Liver (tissue), 8 donors: ENCODE measurements at regions not wholly inside any gene's neighbourhood (a gene's known extent, or its start where the extent isn't known, plus 50 kb on each side); places are given as distances from the start of the nearest gene placed in this dataset.

Experiments
- DNase-seq: peaks from one replicate; pipeline ENCODE4 v3.0.0-alpha.2; 2017; ENCODE audit warnings: low spot score
- H3K27ac ChIP-seq, 2 donors: one replicate each; pipeline ENCODE4 v1.7.0; 2013; ENCODE audit warnings: inconsistent platforms in 2 of 2, low read length in 2 of 2, control low read depth in 1 of 2, low read depth in 1 of 2, mild to moderate bottlenecking in 1 of 2
- H3K27me3 ChIP-seq, 4 donors: one replicate each; pipeline versions ENCODE4 v1.6.1 to v1.7.0; 2013; ENCODE audit warnings: low read length in 3 of 4, inconsistent platforms in 1 of 4, mild to moderate bottlenecking in 1 of 4, moderate library complexity in 1 of 4; ENCODE audit not compliant: control insufficient read depth in 4 of 4, insufficient read depth in 4 of 4
- H3K36me3 ChIP-seq, 4 donors: one replicate each; pipeline versions ENCODE4 v1.6.1 to v1.7.0; 2013; ENCODE audit warnings: low read length in 3 of 4, mild to moderate bottlenecking in 3 of 4, low read depth in 1 of 4, moderate library complexity in 1 of 4; ENCODE audit not compliant: control insufficient read depth in 4 of 4, insufficient read depth in 3 of 4
- H3K4me1 ChIP-seq, 4 donors: one replicate each; pipeline versions ENCODE4 v1.6.1 to v1.7.0; 2013; ENCODE audit warnings: low read length in 3 of 4, mild to moderate bottlenecking in 3 of 4, moderate library complexity in 1 of 4; ENCODE audit not compliant: control insufficient read depth in 4 of 4, insufficient read depth in 4 of 4
- H3K4me3 ChIP-seq, 3 donors: one replicate each; pipeline versions ENCODE4 v1.6.1 to v1.7.0; 2013; ENCODE audit warnings: low read length in 3 of 3, control low read depth in 1 of 3, low read depth in 1 of 3, mild to moderate bottlenecking in 1 of 3
- H3K9ac ChIP-seq, 2 donors: one replicate each; pipeline ENCODE4 v1.7.0; 2013; ENCODE audit warnings: low read length in 2 of 2, mild to moderate bottlenecking in 2 of 2, moderate library complexity in 2 of 2, control low read depth in 1 of 2, low read depth in 1 of 2
- H3K9me3 ChIP-seq, 4 donors: one replicate each; pipeline versions ENCODE4 v1.6.1 to v1.7.0; 2013; ENCODE audit warnings: low read length in 3 of 4; ENCODE audit not compliant: control insufficient read depth in 4 of 4
- EGR1 ChIP-seq, 2 donors: IDR thresholded peaks; 2 replicates each; pipeline ENCODE4 v1.6.1; 2016 to 2018; ENCODE audit warnings: antibody characterized with exemption in 2 of 2, low read depth in 2 of 2
- FOXA1 ChIP-seq: IDR thresholded peaks from 2 replicates; pipeline ENCODE4 v1.6.1; 2016; ENCODE audit warnings: antibody characterized with exemption
- FOXA2 ChIP-seq: IDR thresholded peaks from 2 replicates; pipeline ENCODE4 v1.6.1; 2016; ENCODE audit warnings: antibody characterized with exemption
- GABPA ChIP-seq, 2 donors: IDR thresholded peaks in 1 of 2; conservative IDR thresholded peaks in 1 of 2; 2 replicates each; pipeline ENCODE4 v1.6.1; 2016; ENCODE audit warnings: antibody characterized with exemption in 2 of 2, mild to moderate bottlenecking in 1 of 2, moderate library complexity in 1 of 2
- HNF4G ChIP-seq: IDR thresholded peaks from 2 replicates; pipeline ENCODE4 v1.6.1; 2016; ENCODE audit warnings: antibody characterized with exemption
- JUND ChIP-seq, 2 donors: IDR thresholded peaks; 2 replicates each; pipeline ENCODE4 v1.6.1; 2016; ENCODE audit warnings: antibody characterized with exemption in 2 of 2
- NR2F2 ChIP-seq: IDR thresholded peaks from 2 replicates; pipeline ENCODE4 v1.6.1; 2016; ENCODE audit warnings: antibody characterized with exemption
- RAD21 ChIP-seq, 2 donors: IDR thresholded peaks; 2 replicates each; pipeline ENCODE4 v1.6.1; 2016; ENCODE audit warnings: antibody characterized with exemption in 2 of 2, mild to moderate bottlenecking in 2 of 2
- RXRA ChIP-seq, 2 donors: IDR thresholded peaks; 2 replicates each; pipeline ENCODE4 v1.6.1; 2017 to 2018; ENCODE audit warnings: antibody characterized with exemption in 2 of 2, mild to moderate bottlenecking in 1 of 2
- TAF1 ChIP-seq: conservative IDR thresholded peaks from 2 replicates; pipeline ENCODE4 v1.6.1; 2016; ENCODE audit warnings: antibody characterized with exemption, mild to moderate bottlenecking
- YY1 ChIP-seq: IDR thresholded peaks from 2 replicates; pipeline ENCODE4 v1.6.1; 2016; ENCODE audit warnings: antibody characterized with exemption, mild to moderate bottlenecking
- whole genome bisulfite sequencing: extraction: QIAGEN DNeasy Blood & Tissue Kit; methylation state at CpG from one replicate; pipeline ENCODE4 v1.1.7; 2013; 5-methylcytosine and 5-hydroxymethylcytosine counted together
- TF ChIP-seq, protein P1 (sequence below): IDR thresholded peaks from 2 replicates; pipeline ENCODE4 v1.6.1; 2016; ENCODE audit warnings: antibody characterized with exemption
- TF ChIP-seq, protein P2 (sequence below): fragments of 150-350 bp; IDR thresholded peaks from 2 replicates; pipeline ENCODE4 v1.5.1; 2017; ENCODE audit warnings: improper control_type of control experiment, low read depth, low read length; ENCODE audit not compliant: missing input control
- TF ChIP-seq, protein P3 (sequence below): IDR thresholded peaks from 2 replicates; pipeline ENCODE4 v1.6.1; 2016; ENCODE audit warnings: antibody characterized with exemption, mild to moderate bottlenecking
- TF ChIP-seq, protein P4 (sequence below): IDR thresholded peaks from 2 replicates; pipeline ENCODE4 v1.6.1; 2016; ENCODE audit warnings: antibody characterized with exemption
- TF ChIP-seq, protein P5 (sequence below): IDR thresholded peaks from 2 replicates; pipeline ENCODE4 v1.6.1; 2016; ENCODE audit warnings: antibody characterized with exemption
- donor health status: healthy.
- donor health status: healthy.
- donor health status: healthy.
- donor health status: healthy.
- donor health status: healthy.

DNA sequence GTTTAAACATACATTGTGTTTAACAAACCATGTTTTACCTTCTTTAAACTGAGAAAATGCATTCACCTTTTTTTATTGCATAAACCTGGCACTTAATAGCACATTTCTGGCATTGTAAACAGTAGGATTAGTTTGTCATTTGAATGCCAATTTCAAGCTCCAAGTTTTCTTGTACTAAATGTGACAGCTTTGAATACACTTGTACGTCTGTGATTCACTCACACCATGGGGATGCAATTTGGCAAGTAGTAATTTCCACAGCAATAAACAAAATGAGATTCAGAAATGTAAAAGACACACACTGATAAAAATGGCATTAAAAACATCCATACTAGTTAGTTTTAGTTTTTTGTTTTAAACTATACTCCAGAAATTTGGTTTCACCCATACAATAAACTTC lies 598.9 kb downstream of the SI start:
- Histone ChIP-seq H3K27ac (no peak overlapping the region), H3K9me3 (no peaks in the 10 kb centered on the region), H3K27me3 (no peaks in the 10 kb centered on the region), H3K9ac (no peak overlapping the region), H3K36me3 (no peaks in the 10 kb centered on the region), H3K4me1 (peaks cover 0 to 5% (median 0%) of the 10 kb centered on the region in 4 donors), H3K4me3 (no peak overlapping the region)
- TF ChIP-seq, protein P1, sequence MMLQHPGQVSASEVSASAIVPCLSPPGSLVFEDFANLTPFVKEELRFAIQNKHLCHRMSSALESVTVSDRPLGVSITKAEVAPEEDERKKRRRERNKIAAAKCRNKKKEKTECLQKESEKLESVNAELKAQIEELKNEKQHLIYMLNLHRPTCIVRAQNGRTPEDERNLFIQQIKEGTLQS, result no peak
- TF ChIP-seq, protein P2, sequence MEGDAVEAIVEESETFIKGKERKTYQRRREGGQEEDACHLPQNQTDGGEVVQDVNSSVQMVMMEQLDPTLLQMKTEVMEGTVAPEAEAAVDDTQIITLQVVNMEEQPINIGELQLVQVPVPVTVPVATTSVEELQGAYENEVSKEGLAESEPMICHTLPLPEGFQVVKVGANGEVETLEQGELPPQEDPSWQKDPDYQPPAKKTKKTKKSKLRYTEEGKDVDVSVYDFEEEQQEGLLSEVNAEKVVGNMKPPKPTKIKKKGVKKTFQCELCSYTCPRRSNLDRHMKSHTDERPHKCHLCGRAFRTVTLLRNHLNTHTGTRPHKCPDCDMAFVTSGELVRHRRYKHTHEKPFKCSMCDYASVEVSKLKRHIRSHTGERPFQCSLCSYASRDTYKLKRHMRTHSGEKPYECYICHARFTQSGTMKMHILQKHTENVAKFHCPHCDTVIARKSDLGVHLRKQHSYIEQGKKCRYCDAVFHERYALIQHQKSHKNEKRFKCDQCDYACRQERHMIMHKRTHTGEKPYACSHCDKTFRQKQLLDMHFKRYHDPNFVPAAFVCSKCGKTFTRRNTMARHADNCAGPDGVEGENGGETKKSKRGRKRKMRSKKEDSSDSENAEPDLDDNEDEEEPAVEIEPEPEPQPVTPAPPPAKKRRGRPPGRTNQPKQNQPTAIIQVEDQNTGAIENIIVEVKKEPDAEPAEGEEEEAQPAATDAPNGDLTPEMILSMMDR, result no peak
- TF ChIP-seq FOXA2, result no peak
- no peak for TF ChIP-seq EGR1 (IDR thresholded peaks at IDR 0.05; ENCODE audit: low read depth in 2 of 2)
- TF ChIP-seq, protein P3, sequence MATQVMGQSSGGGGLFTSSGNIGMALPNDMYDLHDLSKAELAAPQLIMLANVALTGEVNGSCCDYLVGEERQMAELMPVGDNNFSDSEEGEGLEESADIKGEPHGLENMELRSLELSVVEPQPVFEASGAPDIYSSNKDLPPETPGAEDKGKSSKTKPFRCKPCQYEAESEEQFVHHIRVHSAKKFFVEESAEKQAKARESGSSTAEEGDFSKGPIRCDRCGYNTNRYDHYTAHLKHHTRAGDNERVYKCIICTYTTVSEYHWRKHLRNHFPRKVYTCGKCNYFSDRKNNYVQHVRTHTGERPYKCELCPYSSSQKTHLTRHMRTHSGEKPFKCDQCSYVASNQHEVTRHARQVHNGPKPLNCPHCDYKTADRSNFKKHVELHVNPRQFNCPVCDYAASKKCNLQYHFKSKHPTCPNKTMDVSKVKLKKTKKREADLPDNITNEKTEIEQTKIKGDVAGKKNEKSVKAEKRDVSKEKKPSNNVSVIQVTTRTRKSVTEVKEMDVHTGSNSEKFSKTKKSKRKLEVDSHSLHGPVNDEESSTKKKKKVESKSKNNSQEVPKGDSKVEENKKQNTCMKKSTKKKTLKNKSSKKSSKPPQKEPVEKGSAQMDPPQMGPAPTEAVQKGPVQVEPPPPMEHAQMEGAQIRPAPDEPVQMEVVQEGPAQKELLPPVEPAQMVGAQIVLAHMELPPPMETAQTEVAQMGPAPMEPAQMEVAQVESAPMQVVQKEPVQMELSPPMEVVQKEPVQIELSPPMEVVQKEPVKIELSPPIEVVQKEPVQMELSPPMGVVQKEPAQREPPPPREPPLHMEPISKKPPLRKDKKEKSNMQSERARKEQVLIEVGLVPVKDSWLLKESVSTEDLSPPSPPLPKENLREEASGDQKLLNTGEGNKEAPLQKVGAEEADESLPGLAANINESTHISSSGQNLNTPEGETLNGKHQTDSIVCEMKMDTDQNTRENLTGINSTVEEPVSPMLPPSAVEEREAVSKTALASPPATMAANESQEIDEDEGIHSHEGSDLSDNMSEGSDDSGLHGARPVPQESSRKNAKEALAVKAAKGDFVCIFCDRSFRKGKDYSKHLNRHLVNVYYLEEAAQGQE, result no peak
- no peak for DNase-seq
- 26% methylated on average over 1 of the region's 1 CpG for WGBS

DNA sequence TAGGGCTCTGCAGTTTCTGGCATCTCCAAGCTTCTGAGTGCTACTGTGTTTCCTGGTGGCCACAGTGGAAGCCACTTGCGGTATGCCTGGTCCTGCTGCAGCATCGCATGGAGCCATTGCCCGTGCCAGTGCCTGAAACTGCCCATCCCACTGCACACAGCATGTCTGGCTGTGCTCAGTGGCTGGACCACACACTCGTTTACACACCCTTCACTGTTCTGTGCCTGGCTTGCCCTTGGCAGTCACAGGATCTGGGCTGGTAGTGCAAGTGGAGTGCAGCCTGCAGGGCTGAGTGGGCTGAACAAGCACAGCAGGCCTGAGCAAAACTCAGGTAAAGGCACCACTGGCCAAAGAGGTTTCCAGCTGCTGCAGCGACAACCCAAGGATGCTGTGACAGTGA lies 600.0 kb downstream of the SI start:
- Histone ChIP-seq H3K4me1 (peaks cover 0 to 5% (median 0%) of the 10 kb centered on the region in 4 donors), H3K27me3 (no peaks in the 10 kb centered on the region), H3K9me3 (no peaks in the 10 kb centered on the region), H3K9ac (no peak overlapping the region), H3K27ac (no peak overlapping the region), H3K36me3 (no peaks in the 10 kb centered on the region), H3K4me3 (no peak overlapping the region)
- TF ChIP-seq RXRA (IDR thresholded peaks at IDR 0.05) (no peak), TAF1 (no peak), FOXA1 (no peak), RAD21 (IDR thresholded peaks at IDR 0.05) (no peak), FOXA2 (no peak), YY1 (no peak), HNF4G (no peak), GABPA (IDR thresholded peaks at IDR 0.05 in 1 of 2, conservative IDR thresholded peaks at IDR 0.05 in 1 of 2) (no peak), JUND (IDR thresholded peaks at IDR 0.05) (no peak), NR2F2 (no peak)
- TF ChIP-seq, protein P4, sequence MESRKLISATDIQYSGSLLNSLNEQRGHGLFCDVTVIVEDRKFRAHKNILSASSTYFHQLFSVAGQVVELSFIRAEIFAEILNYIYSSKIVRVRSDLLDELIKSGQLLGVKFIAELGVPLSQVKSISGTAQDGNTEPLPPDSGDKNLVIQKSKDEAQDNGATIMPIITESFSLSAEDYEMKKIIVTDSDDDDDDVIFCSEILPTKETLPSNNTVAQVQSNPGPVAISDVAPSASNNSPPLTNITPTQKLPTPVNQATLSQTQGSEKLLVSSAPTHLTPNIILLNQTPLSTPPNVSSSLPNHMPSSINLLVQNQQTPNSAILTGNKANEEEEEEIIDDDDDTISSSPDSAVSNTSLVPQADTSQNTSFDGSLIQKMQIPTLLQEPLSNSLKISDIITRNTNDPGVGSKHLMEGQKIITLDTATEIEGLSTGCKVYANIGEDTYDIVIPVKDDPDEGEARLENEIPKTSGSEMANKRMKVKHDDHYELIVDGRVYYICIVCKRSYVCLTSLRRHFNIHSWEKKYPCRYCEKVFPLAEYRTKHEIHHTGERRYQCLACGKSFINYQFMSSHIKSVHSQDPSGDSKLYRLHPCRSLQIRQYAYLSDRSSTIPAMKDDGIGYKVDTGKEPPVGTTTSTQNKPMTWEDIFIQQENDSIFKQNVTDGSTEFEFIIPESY, result no peak
- TF ChIP-seq, protein P3, result no peak
- TF ChIP-seq, protein P1, result no peak
- TF ChIP-seq, protein P5, sequence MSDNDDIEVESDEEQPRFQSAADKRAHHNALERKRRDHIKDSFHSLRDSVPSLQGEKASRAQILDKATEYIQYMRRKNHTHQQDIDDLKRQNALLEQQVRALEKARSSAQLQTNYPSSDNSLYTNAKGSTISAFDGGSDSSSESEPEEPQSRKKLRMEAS, result no peak
- 92% methylated on average over 5 of the region's 5 CpGs for WGBS
- DNase-seq, result no peak
